GM12864 (cell line): ENCODE measurements at regions not wholly inside any gene's neighbourhood (a gene's known extent, or its start where the extent isn't known, plus 50 kb on each side); places are given as distances from the start of the nearest gene placed in this dataset.

Experiments
- DNase-seq: peaks from one replicate; pipeline ENCODE4 v3.0.0-alpha.2; 2011; ENCODE audit warnings: low read depth
- H3K4me3 ChIP-seq: 2 replicates; pipeline ENCODE4 v1.5.1; 2011; ENCODE audit warnings: mild to moderate bottlenecking, low read depth, low read length, control low read depth
- TF ChIP-seq, protein P1 (sequence below): IDR thresholded peaks from 2 replicates; pipeline ENCODE4 v1.5.1; 2011; ENCODE audit warnings: low read depth, mild to moderate bottlenecking, moderate library complexity, low read length, control low read depth, inconsistent platforms; ENCODE audit errors: missing control alignments

DNA sequence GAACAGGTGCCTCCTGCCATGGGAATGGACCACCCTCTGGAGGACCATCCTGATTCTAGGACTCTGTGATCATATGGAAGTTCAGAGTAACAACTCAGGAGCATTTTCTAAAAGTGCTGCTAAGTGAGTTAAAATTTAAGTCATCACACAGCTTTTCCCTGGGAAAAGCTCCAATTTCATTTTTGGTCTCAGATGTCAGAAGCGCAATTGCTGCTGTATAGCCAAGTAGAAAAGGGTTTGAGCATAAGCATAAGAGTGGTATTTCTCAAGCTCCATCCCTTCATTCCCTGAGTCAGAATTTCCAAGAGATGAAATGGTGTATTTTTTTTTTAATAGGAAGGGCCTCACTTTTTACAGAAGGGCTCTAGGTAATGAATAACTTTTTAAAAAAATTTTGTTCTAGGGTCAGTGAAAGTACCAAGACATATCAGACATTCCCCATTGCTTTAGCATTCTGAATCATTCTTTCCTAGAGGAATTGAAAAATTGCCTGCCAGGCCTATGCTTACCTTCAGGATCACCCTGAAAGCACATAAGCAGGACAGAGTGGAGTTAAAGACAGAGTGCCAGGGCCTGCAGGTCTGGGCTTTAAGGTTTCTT, 564.5 kb upstream of the ISX start:
- DNase-seq, result no peak
- no peak overlapping the region for H3K4me3 ChIP-seq
- TF ChIP-seq, protein P1, sequence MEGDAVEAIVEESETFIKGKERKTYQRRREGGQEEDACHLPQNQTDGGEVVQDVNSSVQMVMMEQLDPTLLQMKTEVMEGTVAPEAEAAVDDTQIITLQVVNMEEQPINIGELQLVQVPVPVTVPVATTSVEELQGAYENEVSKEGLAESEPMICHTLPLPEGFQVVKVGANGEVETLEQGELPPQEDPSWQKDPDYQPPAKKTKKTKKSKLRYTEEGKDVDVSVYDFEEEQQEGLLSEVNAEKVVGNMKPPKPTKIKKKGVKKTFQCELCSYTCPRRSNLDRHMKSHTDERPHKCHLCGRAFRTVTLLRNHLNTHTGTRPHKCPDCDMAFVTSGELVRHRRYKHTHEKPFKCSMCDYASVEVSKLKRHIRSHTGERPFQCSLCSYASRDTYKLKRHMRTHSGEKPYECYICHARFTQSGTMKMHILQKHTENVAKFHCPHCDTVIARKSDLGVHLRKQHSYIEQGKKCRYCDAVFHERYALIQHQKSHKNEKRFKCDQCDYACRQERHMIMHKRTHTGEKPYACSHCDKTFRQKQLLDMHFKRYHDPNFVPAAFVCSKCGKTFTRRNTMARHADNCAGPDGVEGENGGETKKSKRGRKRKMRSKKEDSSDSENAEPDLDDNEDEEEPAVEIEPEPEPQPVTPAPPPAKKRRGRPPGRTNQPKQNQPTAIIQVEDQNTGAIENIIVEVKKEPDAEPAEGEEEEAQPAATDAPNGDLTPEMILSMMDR, result no peak

DNA sequence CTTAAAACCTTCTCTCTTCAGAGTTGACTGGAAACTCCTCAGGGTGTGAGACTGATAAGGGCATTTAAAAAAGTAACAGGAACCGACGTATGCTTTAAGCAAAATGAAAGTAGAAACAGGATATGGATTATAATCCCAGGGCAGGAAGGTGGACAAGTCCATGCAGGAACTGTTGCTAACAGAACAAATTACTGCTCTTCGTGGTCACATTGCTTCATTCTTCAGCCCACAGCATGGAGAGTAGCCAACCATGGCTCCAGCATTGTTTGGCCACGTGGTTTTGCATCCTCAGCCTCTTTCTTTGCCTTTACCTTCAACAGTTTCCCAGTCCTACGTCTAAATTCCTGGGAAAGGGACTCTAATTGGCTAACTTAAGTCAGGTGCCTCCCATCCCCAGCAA, 563.1 kb upstream of the ISX start:
- H3K4me3 ChIP-seq, result no peak overlapping the region
- no peak for DNase-seq
- TF ChIP-seq, protein P1, result no peak

DNA sequence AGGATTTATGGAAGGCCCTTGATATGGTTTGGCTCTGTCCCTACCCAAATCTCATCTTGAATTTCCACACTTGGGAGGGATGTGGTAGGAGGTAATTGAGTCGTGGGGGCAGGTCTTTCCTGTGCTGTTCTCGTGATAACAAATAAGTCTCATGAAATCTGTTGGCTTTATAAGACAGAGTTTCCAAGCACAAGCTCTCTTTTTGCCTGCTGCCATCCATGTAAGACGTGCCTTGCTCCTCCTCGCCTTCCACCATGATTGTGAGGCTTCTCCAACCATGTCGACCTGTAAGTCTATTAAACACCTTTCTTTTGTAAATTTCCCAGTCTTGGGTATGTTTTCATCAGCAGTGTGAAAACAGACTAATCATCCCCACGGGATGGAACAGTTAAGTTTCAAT, 557.2 kb upstream of the ISX start:
- H3K4me3 ChIP-seq, result no peak overlapping the region
- TF ChIP-seq, protein P1, result no peak
- DNase-seq, result no peak

DNA sequence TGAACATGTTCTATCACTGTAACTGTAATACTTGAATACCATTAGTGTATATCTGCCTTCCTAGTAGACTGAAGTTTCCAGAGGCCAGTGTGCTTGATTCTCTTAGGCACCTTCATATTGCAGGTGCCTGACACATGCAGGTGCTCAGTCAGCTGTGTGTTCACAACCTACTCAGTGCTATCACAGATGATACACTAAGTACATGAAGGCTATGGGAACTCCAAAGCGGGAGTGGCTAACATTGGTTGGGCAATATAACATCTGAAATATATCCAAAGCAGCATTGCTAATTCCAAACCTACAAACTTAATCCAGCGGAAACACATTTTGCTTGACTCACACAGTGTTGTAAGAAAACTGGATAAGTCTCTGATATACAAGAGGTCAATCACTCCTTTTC, 539.3 kb upstream of the ISX start:
- TF ChIP-seq, protein P1, result no peak
- DNase-seq, result no peak
- no peak overlapping the region for H3K4me3 ChIP-seq

DNA sequence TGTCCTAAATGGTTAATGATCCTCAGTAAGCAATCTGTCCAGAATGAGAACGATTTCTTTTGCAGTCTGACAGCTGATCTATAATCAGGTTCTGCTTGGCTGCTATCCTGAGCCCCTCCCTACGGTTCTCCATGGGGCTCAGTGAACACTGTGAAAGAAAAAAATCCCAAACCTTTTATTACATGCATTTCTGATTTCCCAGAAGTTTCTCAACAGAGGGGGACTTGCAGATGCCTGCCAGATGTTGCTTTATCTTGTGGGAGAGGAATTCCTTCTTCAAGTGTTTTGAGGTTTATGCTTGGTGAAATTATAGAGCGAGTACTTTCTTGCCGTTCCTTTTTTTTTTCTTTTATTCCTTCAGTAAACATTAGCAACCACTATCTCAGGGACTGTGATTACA, 531.9 kb upstream of the ISX start:
- TF ChIP-seq, protein P1, result no peak
- DNase-seq, result no peak
- no peak overlapping the region for H3K4me3 ChIP-seq

DNA sequence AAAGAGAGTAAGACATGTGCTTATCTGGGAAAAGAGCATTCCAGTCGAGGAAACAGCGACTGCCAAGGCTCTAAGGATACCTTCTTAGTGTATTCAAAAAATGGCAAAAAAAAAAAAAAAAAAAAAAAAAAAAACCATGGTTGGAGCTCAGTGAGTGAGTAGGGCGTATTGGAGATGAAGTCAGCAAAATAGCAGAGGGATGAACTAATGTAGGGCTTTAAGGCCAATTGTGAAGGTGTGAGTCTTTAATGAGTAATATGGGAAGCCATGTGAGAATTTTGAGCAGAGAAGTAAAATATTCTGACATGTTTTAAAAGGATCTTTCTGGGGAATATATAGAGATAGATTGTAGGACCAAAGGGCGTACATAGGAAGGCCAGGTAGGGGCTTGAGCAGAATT, 498.6 kb upstream of the ISX start:
- TF ChIP-seq, protein P1, result no peak
- DNase-seq, result no peak

DNA sequence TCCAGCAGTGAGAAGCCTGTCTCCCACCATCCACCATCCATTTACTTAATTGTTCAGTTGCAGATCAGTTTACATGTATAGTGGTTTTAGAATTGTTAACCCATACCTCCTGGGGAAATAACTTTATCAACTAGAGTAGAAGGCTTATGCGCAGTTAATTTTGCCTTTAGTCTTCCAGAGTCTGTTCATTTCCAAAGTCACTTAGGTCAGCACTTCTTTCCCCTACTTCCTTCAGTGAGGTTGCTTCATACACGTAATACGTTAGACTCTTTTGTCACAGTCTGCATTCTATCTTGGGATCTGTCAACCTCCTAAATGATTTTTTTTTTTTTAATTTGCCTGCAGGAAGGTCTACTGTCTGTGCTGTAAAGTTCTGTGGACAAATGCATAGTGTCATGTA, 495.6 kb upstream of the ISX start:
- DNase-seq, result no peak
- H3K4me3 ChIP-seq, result no peak overlapping the region
- TF ChIP-seq, protein P1, result no peak

More for the DNA sequence above, 498.6 kb upstream of the ISX start:
- H3K4me3 ChIP-seq, result no peak overlapping the region
